ENCODE measurements at regions not wholly inside any gene's neighbourhood (a gene's known extent, or its start where the extent isn't known, plus 50 kb on each side); places are given as distances from the start of the nearest gene placed in this dataset.

GRCh38 chr11:8775332-8775731, 92.7 kb downstream of the RPL27A start:
- no peak overlapping the region for H3K4me3 Mint-ChIP-seq
- Histone ChIP-seq H3K9ac (ENCODE audit: extremely low read depth, insufficient read length, low read length) (no peak overlapping the region), H2AFZ (ENCODE audit: low read length) (no peak overlapping the region), H3K56ac (ENCODE audit: insufficient read length, low read depth, low read length) (no peak overlapping the region), H3T11ph (ENCODE audit: low read length) (no peak overlapping the region), H4K20me1 (ENCODE audit: control insufficient read depth, insufficient read depth, insufficient read length) (no peaks in the 10 kb centered on the region), H4K8ac (replicated peaks; ENCODE audit: insufficient read length, low read depth, low read length) (no peak overlapping the region), H2BK5ac (ENCODE audit: insufficient read length, low read length) (no peak overlapping the region), H3K23me2 (ENCODE audit: insufficient read length, low read depth, low read length, poor library complexity, severe bottlenecking) (no peaks in the 10 kb centered on the region), H2BK120ac (ENCODE audit: low read depth, low read length, poor library complexity, severe bottlenecking) (no peak overlapping the region), H3K27me3 (ENCODE audit: insufficient read depth, low read length) (no peaks in the 10 kb centered on the region), H4K91ac (ENCODE audit: insufficient read length, low read depth, low read length) (no peak overlapping the region), H2AK5ac (ENCODE audit: insufficient read length, low read length) (no peak overlapping the region), H2BK15ac (ENCODE audit: low read depth, low read length) (no peak overlapping the region), H3K27ac (ENCODE audit: insufficient read length, low read depth, low read length) (no peak overlapping the region), H3K9me3 (ENCODE audit: control insufficient read depth, low read depth, low read length) (no peaks in the 10 kb centered on the region), H3K79me2 (ENCODE audit: insufficient read depth, low read length) (no peaks in the 10 kb centered on the region), H3K4me2 (ENCODE audit: insufficient read depth, insufficient read length, low read length) (no peak overlapping the region), H3K79me1 (ENCODE audit: insufficient read depth, low read depth, low read length, poor library complexity, severe bottlenecking) (no peaks in the 10 kb centered on the region), H4K5ac (ENCODE audit: insufficient read length, low read depth, low read length) (no peak overlapping the region), H3K4me1 (ENCODE audit: insufficient read depth, low read length) (no peaks in the 10 kb centered on the region), H3K18ac (ENCODE audit: insufficient read length, low read depth, low read length) (no peak overlapping the region), H2BK12ac (ENCODE audit: insufficient read length, low read depth, low read length) (no peak overlapping the region), H2BK20ac (ENCODE audit: low read depth, low read length, poor library complexity, severe bottlenecking) (no peak overlapping the region), H3K14ac (ENCODE audit: insufficient read depth, low read length) (no peak overlapping the region), H3K4ac (ENCODE audit: low read depth, low read length) (no peak overlapping the region), H3K23ac (ENCODE audit: insufficient read length, low read depth, low read length) (no peak overlapping the region)
- peak overlapping the region in 1 of 3 experiments; percentile 47; a peak in 2 of 7 replicates for H3K27ac Mint-ChIP-seq
- peaks cover 16 to 18% of the 10 kb centered on the region in 2 experiments for H3K4me1 Mint-ChIP-seq
- no peaks in the 10 kb centered on the region; the same call in 1 of the 2 replicates for H3K27me3 Mint-ChIP-seq (ENCODE audit: low read depth)
- DNase-seq = no peak
- peaks cover 0 to 2% (median 0%) of the 10 kb centered on the region in 3 experiments; a peak in 1 of 7 replicates for H3K36me3 Mint-ChIP-seq (ENCODE audit: insufficient read depth in 1 of 3, low read depth in 3 of 3)
- no CpG with 5 or more reads among the region's 4 CpGs for WGBS (ENCODE audit: extremely low coverage, insufficient read length, low lambda C conversion rate)
- TF ChIP-seq CTCF (conservative IDR thresholded peaks at IDR 0.05) = no peak
- no peaks in the 10 kb centered on the region for H3K9me3 Mint-ChIP-seq

Measured in H9 (cell line).